DOHH2 (cell line): ENCODE measurements at regions not wholly inside any gene's neighbourhood (a gene's known extent, or its start where the extent isn't known, plus 50 kb on each side); places are given as distances from the start of the nearest gene placed in this dataset.

Experiments
- H3F3A ChIP-seq: fragments of 200-600 bp; sonication (generic), shearing (Covaris generic); 2 replicates; pipeline ENCODE4 v1.6.0; 2016; ENCODE audit warnings: antibody characterized with exemption, mild to moderate bottlenecking; ENCODE audit not compliant: control insufficient read depth, insufficient read depth
- H3K27ac ChIP-seq: fragments of 200-600 bp; sonication (generic); 2 replicates; pipeline ENCODE4 v1.5.1; 2014; ENCODE audit warnings: low read depth, mild to moderate bottlenecking, low read length, moderate library complexity
- H3K27me3 ChIP-seq: fragments of 200-600 bp; sonication (generic); 2 replicates; pipeline ENCODE4 v1.6.1; 2014; ENCODE audit warnings: mild to moderate bottlenecking, low read length, mixed read lengths; ENCODE audit not compliant: control insufficient read depth
- H3K36me3 ChIP-seq: fragments of 200-600 bp; sonication (generic); 2 replicates; pipeline ENCODE4 v1.6.1; 2014; ENCODE audit warnings: mild to moderate bottlenecking, low read length, moderate library complexity, mixed read lengths; ENCODE audit not compliant: control insufficient read depth
- H3K4me1 ChIP-seq: fragments of 200-600 bp; sonication (generic); 2 replicates; pipeline ENCODE4 v1.6.1; 2014; ENCODE audit warnings: mild to moderate bottlenecking, low read length, mixed read lengths; ENCODE audit not compliant: control insufficient read depth
- H3K4me2 ChIP-seq: fragments of 200-600 bp; sonication (generic); 2 replicates; pipeline ENCODE4 v1.6.0; 2014; ENCODE audit warnings: mild to moderate bottlenecking, low read length, moderate library complexity
- H3K4me3 ChIP-seq: fragments of 200-600 bp; sonication (generic); 2 replicates; pipeline ENCODE4 v1.5.1; 2014; ENCODE audit warnings: mild to moderate bottlenecking, low read length, mixed read lengths
- H3K79me2 ChIP-seq: fragments of 200-600 bp; sonication (generic); 2 replicates; pipeline ENCODE4 v1.6.1; 2014; ENCODE audit warnings: mild to moderate bottlenecking, low read length, mixed read lengths; ENCODE audit not compliant: control insufficient read depth
- H3K9me2 ChIP-seq: fragments of 200-600 bp; sonication (generic); replicated peaks from 2 replicates; pipeline ENCODE4 v1.6.1; 2014; ENCODE audit warnings: mild to moderate bottlenecking, low read length, mixed read lengths; ENCODE audit not compliant: control insufficient read depth
- H3K9me3 ChIP-seq: fragments of 200-600 bp; sonication (generic); 2 replicates; pipeline ENCODE4 v1.6.1; 2014; ENCODE audit warnings: antibody characterized with exemption, low read length, mixed read lengths; ENCODE audit not compliant: control insufficient read depth, insufficient read depth
- H4K20me1 ChIP-seq: fragments of 200-600 bp; sonication (generic); 2 replicates; pipeline ENCODE4 v1.6.0; 2014; ENCODE audit warnings: low read depth, mild to moderate bottlenecking, antibody characterized with exemption, low read length, moderate library complexity; ENCODE audit not compliant: control insufficient read depth, insufficient read depth
- CTCF ChIP-seq: fragments of 200-600 bp; sonication (generic); IDR thresholded peaks from one replicate; pipeline ENCODE4 v1.5.1; 2014; ENCODE audit warnings: antibody characterized with exemption, mild to moderate bottlenecking, low read depth, low read length; ENCODE audit not compliant: poor library complexity, severe bottlenecking
- EZH2phosphoT487 ChIP-seq: fragments of 200-600 bp; sonication (generic); IDR thresholded peaks from 2 replicates; pipeline ENCODE4 v1.6.1; 2017; ENCODE audit warnings: borderline replicate concordance, mild to moderate bottlenecking, antibody characterized with exemption, low read length, moderate library complexity, mixed read lengths

DNA sequence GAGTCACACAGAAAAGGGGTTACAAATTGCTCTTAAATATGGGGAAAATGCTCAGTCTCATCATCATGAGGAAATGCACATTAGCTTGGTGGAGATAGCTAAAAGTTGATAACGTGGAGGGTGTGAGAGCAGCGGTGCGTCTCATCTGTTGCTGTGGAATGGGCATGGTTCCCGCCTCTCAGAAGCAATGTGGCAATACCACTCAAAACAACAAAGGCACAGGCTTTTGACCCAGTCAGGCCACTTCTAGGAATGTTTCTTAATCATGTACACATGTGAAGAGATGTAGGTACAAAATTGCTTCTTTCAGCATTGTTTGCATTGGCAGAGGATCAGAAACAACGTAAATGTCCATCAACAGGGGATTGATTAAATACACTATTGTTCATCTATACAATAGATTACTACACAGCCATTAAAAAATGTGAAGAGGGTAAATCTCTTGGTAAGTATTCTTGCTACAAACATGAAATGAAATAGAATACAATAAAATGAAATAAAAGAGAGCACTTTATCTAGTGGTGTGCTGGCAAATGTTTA lies 212.6 kb upstream of the MSX2 start:
- no peaks in the 10 kb centered on the region for H3K36me3 ChIP-seq
- no peaks in the 10 kb centered on the region for H3K27me3 ChIP-seq
- H3K27ac ChIP-seq, result no peak overlapping the region
- no peak overlapping the region for H3K4me3 ChIP-seq
- no peaks in the 10 kb centered on the region for H3K79me2 ChIP-seq
- H3F3A ChIP-seq, result no peaks in the 10 kb centered on the region
- no peaks in the 10 kb centered on the region for H3K9me3 ChIP-seq
- TF ChIP-seq CTCF, result no peak
- no peak for TF ChIP-seq EZH2phosphoT487
- H4K20me1 ChIP-seq, result no peaks in the 10 kb centered on the region
- H3K4me1 ChIP-seq, result no peaks in the 10 kb centered on the region
- no peaks in the 10 kb centered on the region for H3K9me2 ChIP-seq
- H3K4me2 ChIP-seq, result no peak overlapping the region

GRCh38 chr5:174514325-174514724 lies 210.1 kb upstream of the MSX2 start:
- Histone ChIP-seq H3F3A (no peaks in the 10 kb centered on the region), H3K4me2 (no peak overlapping the region), H3K4me3 (no peak overlapping the region), H4K20me1 (no peaks in the 10 kb centered on the region), H3K9me3 (no peaks in the 10 kb centered on the region), H3K27me3 (no peaks in the 10 kb centered on the region), H3K79me2 (no peaks in the 10 kb centered on the region), H3K36me3 (no peaks in the 10 kb centered on the region), H3K27ac (no peak overlapping the region), H3K9me2 (no peaks in the 10 kb centered on the region), H3K4me1 (no peaks in the 10 kb centered on the region)
- TF ChIP-seq EZH2phosphoT487 (no peak), CTCF (no peak)

DNA sequence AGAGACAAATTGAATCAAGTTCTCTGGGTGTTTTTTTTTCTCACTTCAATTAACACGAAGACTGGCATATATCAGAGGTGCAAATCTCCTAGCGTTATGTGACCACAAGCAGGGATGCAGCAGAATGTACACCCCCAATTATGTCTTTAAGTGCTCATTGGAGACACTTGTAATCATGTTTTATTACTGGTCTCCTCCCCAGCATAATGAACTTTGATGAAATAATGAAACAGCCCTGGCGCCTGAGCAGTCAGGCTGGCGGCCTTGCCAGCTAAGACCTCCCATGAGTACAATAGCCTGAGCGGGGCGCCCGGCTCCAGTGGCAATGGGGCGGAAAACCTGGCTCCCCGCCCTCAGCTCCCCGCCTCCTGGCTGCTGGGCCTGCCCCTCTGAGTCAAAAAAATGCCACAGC lies 209.4 kb upstream of the MSX2 start:
- no peak overlapping the region for H3K4me3 ChIP-seq
- H3K9me3 ChIP-seq, result no peaks in the 10 kb centered on the region
- no peak overlapping the region for H3K27ac ChIP-seq
- TF ChIP-seq EZH2phosphoT487 (no peak), CTCF (no peak)
- no peaks in the 10 kb centered on the region for H3F3A ChIP-seq
- no peaks in the 10 kb centered on the region for H3K36me3 ChIP-seq
- H3K27me3 ChIP-seq, result no peaks in the 10 kb centered on the region
- H3K4me1 ChIP-seq, result no peaks in the 10 kb centered on the region
- H3K79me2 ChIP-seq, result no peaks in the 10 kb centered on the region
- no peaks in the 10 kb centered on the region for H3K9me2 ChIP-seq
- no peaks in the 10 kb centered on the region for H4K20me1 ChIP-seq
- no peak overlapping the region for H3K4me2 ChIP-seq

- H3K27ac ChIP-seq, result no peak overlapping the region
- H3K27me3 ChIP-seq, result no peaks in the 10 kb centered on the region
- H3K9me3 ChIP-seq, result no peaks in the 10 kb centered on the region
- H3K9me2 ChIP-seq, result no peaks in the 10 kb centered on the region
- TF ChIP-seq EZH2phosphoT487, result no peak
- TF ChIP-seq CTCF, result no peak
- H3K4me1 ChIP-seq, result no peaks in the 10 kb centered on the region
- no peaks in the 10 kb centered on the region for H3F3A ChIP-seq
- no peaks in the 10 kb centered on the region for H4K20me1 ChIP-seq
- H3K79me2 ChIP-seq, result no peaks in the 10 kb centered on the region
- no peak overlapping the region for H3K4me3 ChIP-seq
- H3K4me2 ChIP-seq, result no peak overlapping the region
- no peaks in the 10 kb centered on the region for H3K36me3 ChIP-seq
Observed at GRCh38 chr5:174516741-174517140, 207.6 kb upstream of the MSX2 start.
